Endodermal cell (in vitro differentiated cells): ENCODE measurements at regions not wholly inside any gene's neighbourhood (a gene's known extent, or its start where the extent isn't known, plus 50 kb on each side); places are given as distances from the start of the nearest gene placed in this dataset.

Experiments
- DNase-seq: peaks from one replicate; pipeline ENCODE4 v3.0.0-alpha.2; 2017
- H3K27ac ChIP-seq: 2 replicates; pipeline ENCODE4 v1.5.1; 2013; ENCODE audit warnings: mild to moderate bottlenecking, low read depth, low read length, moderate library complexity
- H3K27me3 ChIP-seq: 2 replicates; pipeline ENCODE4 v1.6.1; 2013; ENCODE audit warnings: mild to moderate bottlenecking, low read length, moderate library complexity; ENCODE audit not compliant: insufficient read depth, control insufficient read depth, poor library complexity, severe bottlenecking
- H3K36me3 ChIP-seq: 2 replicates; pipeline ENCODE4 v1.7.0; 2013; ENCODE audit warnings: mild to moderate bottlenecking, low read length, moderate library complexity; ENCODE audit not compliant: control insufficient read depth, insufficient read depth
- H3K4me1 ChIP-seq: one replicate; pipeline ENCODE4 v1.7.0; 2013; ENCODE audit warnings: low read length; ENCODE audit not compliant: control insufficient read depth, insufficient read depth
- H3K4me3 ChIP-seq: 2 replicates; pipeline ENCODE4 v1.5.1; 2013; ENCODE audit warnings: mild to moderate bottlenecking, low read length, moderate library complexity
- H3K9ac ChIP-seq: 2 replicates; pipeline ENCODE4 v1.6.1; 2013; ENCODE audit warnings: mild to moderate bottlenecking, low read length, moderate library complexity; ENCODE audit not compliant: poor library complexity, severe bottlenecking; ENCODE audit errors: extremely low read depth
- H3K9me3 ChIP-seq: 2 replicates; pipeline ENCODE4 v1.6.1; 2013; ENCODE audit warnings: mild to moderate bottlenecking, low read length, moderate library complexity; ENCODE audit not compliant: control insufficient read depth
- H3K27ac Mint-ChIP-seq: 2 replicates; pipeline ENCODE4 v1.8.0; 2020; ENCODE audit warnings: mixed read lengths
- H3K27me3 Mint-ChIP-seq: 2 replicates; pipeline ENCODE4 v1.8.0; 2021; ENCODE audit warnings: mild to moderate bottlenecking, mixed read lengths; ENCODE audit not compliant: insufficient read depth
- H3K36me3 Mint-ChIP-seq: 2 replicates; pipeline ENCODE4 v1.8.0; 2020; ENCODE audit warnings: low read depth, mixed read lengths
- H3K4me1 Mint-ChIP-seq: 2 replicates; pipeline ENCODE4 v1.8.0; 2020; ENCODE audit warnings: mixed read lengths
- H3K4me3 Mint-ChIP-seq: 2 replicates; pipeline ENCODE4 v1.8.0; 2020; ENCODE audit warnings: mild to moderate bottlenecking, moderate library complexity, mixed read lengths
- H3K9me3 Mint-ChIP-seq: 2 replicates; pipeline ENCODE4 v1.8.0; 2020; ENCODE audit warnings: mild to moderate bottlenecking, mixed read lengths
- WGBS, 2 experiments: methylation state at CpG; one replicate each; pipeline versions ENCODE4 v1.1.5 to v1.1.7; 2013; ENCODE audit warnings: missing lambda C conversion rate in 2 of 2, mixed read lengths in 1 of 2; ENCODE audit not compliant: insufficient coverage in 1 of 2, insufficient read length in 1 of 2; 5-methylcytosine and 5-hydroxymethylcytosine counted together
- TF ChIP-seq, protein P1 (sequence below): fragments of 200-600 bp; sonication (generic); conservative IDR thresholded peaks from 2 replicates; pipeline ENCODE4 v1.5.0; 2021; ENCODE audit warnings: antibody characterized with exemption, mild to moderate bottlenecking

DNA sequence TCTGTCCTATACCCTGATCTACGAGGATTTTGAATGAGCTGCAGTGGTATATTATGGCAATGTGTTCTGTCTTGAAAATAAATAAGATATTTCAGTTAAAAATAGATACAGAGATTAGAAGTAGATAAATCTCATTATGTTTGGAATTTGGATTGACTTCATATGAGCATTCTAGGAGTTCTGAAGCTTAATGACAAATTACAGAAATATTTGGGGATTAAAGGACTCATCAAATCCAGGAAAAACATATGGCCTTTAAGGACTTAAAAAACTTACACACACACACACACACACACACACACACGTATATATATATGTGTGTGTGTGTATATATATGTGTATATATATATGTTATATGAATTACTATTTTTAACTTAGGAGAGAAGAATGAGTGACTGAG is 446.9 kb upstream of the CD180 start:
- 90% methylated on average over 1 of the region's 2 CpGs; no CpG with 5 or more reads in 1 of the 2 experiments for WGBS, 2 experiments
- H3K4me1 ChIP-seq = no peaks in the 10 kb centered on the region
- no peak overlapping the region for H3K4me3 Mint-ChIP-seq
- H3K36me3 Mint-ChIP-seq = no peaks in the 10 kb centered on the region
- no peak for DNase-seq
- TF ChIP-seq, protein P1, sequence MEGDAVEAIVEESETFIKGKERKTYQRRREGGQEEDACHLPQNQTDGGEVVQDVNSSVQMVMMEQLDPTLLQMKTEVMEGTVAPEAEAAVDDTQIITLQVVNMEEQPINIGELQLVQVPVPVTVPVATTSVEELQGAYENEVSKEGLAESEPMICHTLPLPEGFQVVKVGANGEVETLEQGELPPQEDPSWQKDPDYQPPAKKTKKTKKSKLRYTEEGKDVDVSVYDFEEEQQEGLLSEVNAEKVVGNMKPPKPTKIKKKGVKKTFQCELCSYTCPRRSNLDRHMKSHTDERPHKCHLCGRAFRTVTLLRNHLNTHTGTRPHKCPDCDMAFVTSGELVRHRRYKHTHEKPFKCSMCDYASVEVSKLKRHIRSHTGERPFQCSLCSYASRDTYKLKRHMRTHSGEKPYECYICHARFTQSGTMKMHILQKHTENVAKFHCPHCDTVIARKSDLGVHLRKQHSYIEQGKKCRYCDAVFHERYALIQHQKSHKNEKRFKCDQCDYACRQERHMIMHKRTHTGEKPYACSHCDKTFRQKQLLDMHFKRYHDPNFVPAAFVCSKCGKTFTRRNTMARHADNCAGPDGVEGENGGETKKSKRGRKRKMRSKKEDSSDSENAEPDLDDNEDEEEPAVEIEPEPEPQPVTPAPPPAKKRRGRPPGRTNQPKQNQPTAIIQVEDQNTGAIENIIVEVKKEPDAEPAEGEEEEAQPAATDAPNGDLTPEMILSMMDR = no peak
- H3K9me3 Mint-ChIP-seq = peaks cover 16% of the 10 kb centered on the region
- H3K4me3 ChIP-seq = no peak overlapping the region
- H3K27ac ChIP-seq = no peak overlapping the region
- peaks cover 10% of the 10 kb centered on the region for H3K9me3 ChIP-seq
- no peaks in the 10 kb centered on the region for H3K27me3 ChIP-seq
- H3K27ac Mint-ChIP-seq = no peak overlapping the region
- no peaks in the 10 kb centered on the region for H3K36me3 ChIP-seq
- no peak overlapping the region for H3K9ac ChIP-seq
- peaks cover 12% of the 10 kb centered on the region for H3K4me1 Mint-ChIP-seq
- no peaks in the 10 kb centered on the region for H3K27me3 Mint-ChIP-seq

DNA sequence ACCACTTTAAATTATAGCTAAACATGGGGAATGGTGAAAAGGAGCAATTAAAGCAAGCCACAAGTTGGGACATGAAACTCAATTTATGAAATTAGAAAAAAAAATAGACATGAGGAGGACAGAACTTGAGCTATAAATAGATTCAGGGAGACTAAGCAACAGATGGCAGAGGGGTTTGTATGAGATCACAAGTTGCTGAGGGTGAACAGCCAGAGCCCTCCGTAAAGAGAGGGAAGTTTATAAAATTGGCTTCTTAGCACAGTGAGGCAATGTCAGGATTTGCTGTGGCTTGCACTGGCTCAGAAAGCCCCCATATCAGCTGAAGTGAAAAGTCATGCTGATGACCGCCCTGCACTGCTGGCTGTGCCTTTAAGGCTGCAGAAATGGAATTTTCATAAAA is 443.4 kb upstream of the CD180 start:
- peaks cover 10% of the 10 kb centered on the region for H3K9me3 ChIP-seq
- WGBS, 2 experiments = 92 to 94% methylated on average over 2 of the region's 2 CpGs
- no peak overlapping the region for H3K27ac ChIP-seq
- H3K27me3 ChIP-seq = no peaks in the 10 kb centered on the region
- Mint-ChIP-seq H3K9me3 (peaks cover 13% of the 10 kb centered on the region), H3K4me3 (no peak overlapping the region), H3K36me3 (no peaks in the 10 kb centered on the region), H3K27me3 (no peaks in the 10 kb centered on the region), H3K4me1 (peaks cover 12% of the 10 kb centered on the region), H3K27ac (no peak overlapping the region)
- H3K9ac ChIP-seq = no peak overlapping the region
- no peaks in the 10 kb centered on the region for H3K4me1 ChIP-seq
- DNase-seq = no peak
- H3K4me3 ChIP-seq = no peak overlapping the region
- TF ChIP-seq, protein P1 = no peak
- H3K36me3 ChIP-seq = no peaks in the 10 kb centered on the region

DNA sequence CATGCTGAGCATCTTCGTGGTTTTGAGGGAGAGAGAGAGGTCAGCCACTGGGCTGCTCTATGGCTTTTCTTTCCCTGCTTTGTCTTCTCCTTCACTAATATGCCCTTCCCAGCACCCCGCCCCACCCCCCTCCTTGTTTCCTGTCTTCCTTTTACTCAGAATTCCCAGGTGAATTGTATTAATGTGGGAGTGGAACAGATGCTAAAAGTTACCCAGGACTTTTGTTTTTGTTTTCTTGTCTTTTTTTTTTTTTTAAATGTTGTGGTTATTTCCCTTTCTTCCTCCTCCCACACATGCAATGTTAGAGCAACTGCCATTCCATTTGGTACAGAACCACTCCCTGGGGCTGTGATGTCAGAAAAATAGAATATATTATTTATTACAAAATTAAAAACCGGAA is 442.7 kb upstream of the CD180 start:
- 44 to 75% methylated on average over 1 to 2 of the region's 3 CpGs for WGBS, 2 experiments
- H3K36me3 Mint-ChIP-seq = no peaks in the 10 kb centered on the region
- no peaks in the 10 kb centered on the region for H3K27me3 Mint-ChIP-seq
- Histone ChIP-seq H3K4me1 (no peaks in the 10 kb centered on the region), H3K9ac (no peak overlapping the region), H3K36me3 (no peaks in the 10 kb centered on the region), H3K27ac (no peak overlapping the region), H3K4me3 (no peak overlapping the region), H3K27me3 (no peaks in the 10 kb centered on the region), H3K9me3 (peaks cover 8% of the 10 kb centered on the region)
- no peak for DNase-seq
- H3K4me3 Mint-ChIP-seq = no peak overlapping the region
- peaks cover 6% of the 10 kb centered on the region for H3K9me3 Mint-ChIP-seq
- H3K27ac Mint-ChIP-seq = no peak overlapping the region
- H3K4me1 Mint-ChIP-seq = peaks cover 12% of the 10 kb centered on the region
- TF ChIP-seq, protein P1 = no peak
